Neuron (in vitro differentiated cells): ENCODE measurements at regions not wholly inside any gene's neighbourhood (a gene's known extent, or its start where the extent isn't known, plus 50 kb on each side); places are given as distances from the start of the nearest gene placed in this dataset.

Source experiments
- H2AFZ ChIP-seq: one replicate; pipeline ENCODE4 v1.6.1; 2013; ENCODE audit warnings: low read depth, mild to moderate bottlenecking, inconsistent platforms, low read length, moderate library complexity
- H3K27me3 ChIP-seq: one replicate; pipeline ENCODE4 v1.6.1; 2013; ENCODE audit warnings: low read length; ENCODE audit not compliant: insufficient read depth
- H3K36me3 ChIP-seq: one replicate; pipeline ENCODE4 v1.6.1; 2013; ENCODE audit warnings: low read length; ENCODE audit not compliant: insufficient read depth
- H3K4me1 ChIP-seq: one replicate; pipeline ENCODE4 v1.6.1; 2013; ENCODE audit warnings: low read length; ENCODE audit not compliant: insufficient read depth
- H3K4me3 ChIP-seq: 2 replicates; pipeline ENCODE4 v1.5.1; 2013; ENCODE audit warnings: mild to moderate bottlenecking, low read length, moderate library complexity
- H3K9me3 ChIP-seq: one replicate; pipeline ENCODE4 v1.6.1; 2013; ENCODE audit warnings: low read length

- H3K9me3 ChIP-seq, result no peaks in the 10 kb centered on the region
- H2AFZ ChIP-seq, result no peak overlapping the region
- H3K27me3 ChIP-seq, result no peaks in the 10 kb centered on the region
- no peak overlapping the region for H3K4me3 ChIP-seq
- H3K4me1 ChIP-seq, result peaks cover 37% of the 10 kb centered on the region
- no peaks in the 10 kb centered on the region for H3K36me3 ChIP-seq
These were observed 230.2 kb downstream of the ZNF516 start for GRCh38 chr18:76264876-76265250.

- Histone ChIP-seq H3K9me3 (no peaks in the 10 kb centered on the region), H3K27me3 (no peaks in the 10 kb centered on the region), H2AFZ (no peak overlapping the region), H3K36me3 (no peaks in the 10 kb centered on the region), H3K4me3 (no peak overlapping the region), H3K4me1 (peaks cover 38% of the 10 kb centered on the region)
These were observed 230.7 kb downstream of the ZNF516 start for GRCh38 chr18:76264198-76264875.

GRCh38 chr18:76263046-76264005, 231.7 kb downstream of the ZNF516 start:
- Histone ChIP-seq H3K4me3 (no peak overlapping the region), H3K4me1 (peaks cover 43% of the 10 kb centered on the region), H3K27me3 (no peaks in the 10 kb centered on the region), H3K36me3 (no peaks in the 10 kb centered on the region), H3K9me3 (no peaks in the 10 kb centered on the region), H2AFZ (no peak overlapping the region)

GRCh38 chr18:76260941-76261472, 234.0 kb downstream of the ZNF516 start:
- Histone ChIP-seq H3K9me3 (no peaks in the 10 kb centered on the region), H3K27me3 (no peaks in the 10 kb centered on the region), H3K4me3 (no peak overlapping the region), H3K4me1 (peaks cover 43% of the 10 kb centered on the region), H3K36me3 (no peaks in the 10 kb centered on the region), H2AFZ (peak overlapping the region; percentile 28)

- Histone ChIP-seq H3K36me3 (no peaks in the 10 kb centered on the region), H3K9me3 (no peaks in the 10 kb centered on the region), H3K4me1 (peaks cover 42% of the 10 kb centered on the region), H2AFZ (no peak overlapping the region), H3K4me3 (no peak overlapping the region), H3K27me3 (peaks cover 4% of the 10 kb centered on the region)
These were observed 235.3 kb downstream of the ZNF516 start for GRCh38 chr18:76259711-76260110.

GRCh38 chr18:76259096-76259495, 235.9 kb downstream of the ZNF516 start:
- no peaks in the 10 kb centered on the region for H3K36me3 ChIP-seq

GRCh38 chr18:76258209-76258608, 236.8 kb downstream of the ZNF516 start:
- no peaks in the 10 kb centered on the region for H3K9me3 ChIP-seq
- no peak overlapping the region for H3K4me3 ChIP-seq
- H3K27me3 ChIP-seq, result peaks cover 4% of the 10 kb centered on the region
- H2AFZ ChIP-seq, result no peak overlapping the region
- no peaks in the 10 kb centered on the region for H3K36me3 ChIP-seq
- peaks cover 28% of the 10 kb centered on the region for H3K4me1 ChIP-seq

More at GRCh38 chr18:76259096-76259495, 235.9 kb downstream of the ZNF516 start:
- H3K4me1 ChIP-seq, result peaks cover 36% of the 10 kb centered on the region
- no peak overlapping the region for H3K4me3 ChIP-seq
- no peaks in the 10 kb centered on the region for H3K9me3 ChIP-seq
- H2AFZ ChIP-seq, result no peak overlapping the region
- H3K27me3 ChIP-seq, result peaks cover 4% of the 10 kb centered on the region

- Histone ChIP-seq H2AFZ (no peak overlapping the region), H3K4me3 (no peak overlapping the region), H3K36me3 (no peaks in the 10 kb centered on the region), H3K27me3 (peaks cover 4% of the 10 kb centered on the region), H3K4me1 (peaks cover 6% of the 10 kb centered on the region), H3K9me3 (no peaks in the 10 kb centered on the region)
These were observed 239.9 kb downstream of the ZNF516 start for GRCh38 chr18:76255070-76255683.

- Histone ChIP-seq H3K4me3 (no peak overlapping the region), H3K4me1 (no peaks in the 10 kb centered on the region), H3K36me3 (no peaks in the 10 kb centered on the region), H3K9me3 (no peaks in the 10 kb centered on the region), H2AFZ (no peak overlapping the region), H3K27me3 (peaks cover 4% of the 10 kb centered on the region)
These were observed 242.2 kb downstream of the ZNF516 start for GRCh38 chr18:76252880-76253279.

GRCh38 chr18:76252139-76252538, 242.9 kb downstream of the ZNF516 start:
- peaks cover 4% of the 10 kb centered on the region for H3K27me3 ChIP-seq
- no peaks in the 10 kb centered on the region for H3K9me3 ChIP-seq
- no peak overlapping the region for H2AFZ ChIP-seq
- no peaks in the 10 kb centered on the region for H3K4me1 ChIP-seq
- H3K4me3 ChIP-seq, result no peak overlapping the region
- H3K36me3 ChIP-seq, result no peaks in the 10 kb centered on the region

GRCh38 chr18:76251691-76252090, 243.4 kb downstream of the ZNF516 start:
- H3K4me3 ChIP-seq, result no peak overlapping the region
- no peaks in the 10 kb centered on the region for H3K36me3 ChIP-seq
- peaks cover 4% of the 10 kb centered on the region for H3K27me3 ChIP-seq

GRCh38 chr18:76246590-76246989, 248.5 kb downstream of the ZNF516 start:
- Histone ChIP-seq H3K4me1 (no peaks in the 10 kb centered on the region), H2AFZ (no peak overlapping the region), H3K27me3 (no peaks in the 10 kb centered on the region), H3K36me3 (no peaks in the 10 kb centered on the region), H3K4me3 (no peak overlapping the region), H3K9me3 (no peaks in the 10 kb centered on the region)

More at GRCh38 chr18:76251691-76252090, 243.4 kb downstream of the ZNF516 start:
- Histone ChIP-seq H3K9me3 (no peaks in the 10 kb centered on the region), H2AFZ (no peak overlapping the region), H3K4me1 (no peaks in the 10 kb centered on the region)

GRCh38 chr18:76234676-76235060, 260.4 kb downstream of the ZNF516 start:
- Histone ChIP-seq H2AFZ (no peak overlapping the region), H3K36me3 (no peaks in the 10 kb centered on the region), H3K9me3 (no peaks in the 10 kb centered on the region), H3K4me3 (no peak overlapping the region), H3K4me1 (no peaks in the 10 kb centered on the region), H3K27me3 (no peaks in the 10 kb centered on the region)
